ENCODE measurements at regions not wholly inside any gene's neighbourhood (a gene's known extent, or its start where the extent isn't known, plus 50 kb on each side); places are given as distances from the start of the nearest gene placed in this dataset.

GRCh38 chr18:21162786-21163185 is 51.2 kb upstream of the ROCK1 start:
- no peak for DNase-seq

GRCh38 chr18:21163647-21164547 is 52.3 kb upstream of the ROCK1 start:
- no peak for DNase-seq

GRCh38 chr18:21164548-21165095 is 53.0 kb upstream of the ROCK1 start:
- DNase-seq = no peak

- DNase-seq = no peak
These were observed 56.2 kb upstream of the ROCK1 start for GRCh38 chr18:21167641-21168377.

GRCh38 chr18:21168880-21169279 is 57.3 kb upstream of the ROCK1 start:
- no peak for DNase-seq

- no peak for DNase-seq
These were observed 64.2 kb upstream of the GREB1L start for GRCh38 chr18:21177822-21178221.

- DNase-seq = peak; percentile 4 to 49
These were observed 62.3 kb upstream of the GREB1L start for GRCh38 chr18:21179590-21180220.

GRCh38 chr18:21180588-21180987 is 61.4 kb upstream of the GREB1L start:
- DNase-seq = no peak

- DNase-seq = no peak
These were observed 60.3 kb upstream of the GREB1L start for GRCh38 chr18:21181766-21182165.

- DNase-seq = no peak
These were observed 58.4 kb upstream of the GREB1L start for GRCh38 chr18:21183670-21184069.

GRCh38 chr18:21184396-21184996 is 57.5 kb upstream of the GREB1L start:
- DNase-seq = no peak

- DNase-seq = no peak
These were observed 54.1 kb upstream of the GREB1L start for GRCh38 chr18:21187886-21188285.

- DNase-seq = peak; percentile 55 to 82
These were observed 50.3 kb upstream of the GREB1L start for GRCh38 chr18:21191596-21192307.
